ENCODE measurements at regions not wholly inside any gene's neighbourhood (a gene's known extent, or its start where the extent isn't known, plus 50 kb on each side); places are given as distances from the start of the nearest gene placed in this dataset.

- Histone ChIP-seq H3K36me3 (no peaks in the 10 kb centered on the region), H3K4me3 (no peak overlapping the region), H3K27ac (no peak overlapping the region), H3K27me3 (no peaks in the 10 kb centered on the region), H3K4me1 (no peaks in the 10 kb centered on the region), H3K9me3 (no peaks in the 10 kb centered on the region)
- no peak for DNase-seq (ENCODE audit: low spot score in 2 of 2)
- TF ChIP-seq POLR2A (IDR thresholded peaks at IDR 0.05) (no peak), CTCF (IDR thresholded peaks at IDR 0.05) (no peak), POLR2AphosphoS5 (IDR thresholded peaks at IDR 0.05) (no peak)
- intact Hi-C loops (cut with DNase I; ENCODE audit: low total_unique reads) = loop anchor here (1.0 kb wide), 1 partner anchor 20 kb away; no protein-coding TSS in a partner anchor
These were observed 223.1 kb upstream of the ACVR2A start for GRCh38 chr2:147621656-147622197.

- DNase-seq (ENCODE audit: low spot score in 2 of 2) = no peak
- no peaks in the 10 kb centered on the region for H3K36me3 ChIP-seq
- H3K4me3 ChIP-seq = no peak overlapping the region
- H3K27ac ChIP-seq = no peak overlapping the region
- no peaks in the 10 kb centered on the region for H3K27me3 ChIP-seq
- H3K9me3 ChIP-seq = no peaks in the 10 kb centered on the region
- intact Hi-C loops (cut with DNase I; ENCODE audit: low total_unique reads) = no loop called here
- TF ChIP-seq CTCF (IDR thresholded peaks at IDR 0.05) (no peak), POLR2A (IDR thresholded peaks at IDR 0.05) (no peak), POLR2AphosphoS5 (IDR thresholded peaks at IDR 0.05) (no peak)
- H3K4me1 ChIP-seq = no peaks in the 10 kb centered on the region
These were observed 225.0 kb upstream of the ACVR2A start for GRCh38 chr2:147619808-147620207.

GRCh38 chr2:147615726-147616125 lies 229.1 kb upstream of the ACVR2A start:
- no peaks in the 10 kb centered on the region for H3K27me3 ChIP-seq
- H3K9me3 ChIP-seq = no peaks in the 10 kb centered on the region
- no peaks in the 10 kb centered on the region for H3K4me1 ChIP-seq
- no peak for TF ChIP-seq POLR2AphosphoS5 (IDR thresholded peaks at IDR 0.05)
- no peak for TF ChIP-seq POLR2A (IDR thresholded peaks at IDR 0.05)
- no peak for TF ChIP-seq CTCF (IDR thresholded peaks at IDR 0.05)
- no peaks in the 10 kb centered on the region for H3K36me3 ChIP-seq
- no peak for DNase-seq (ENCODE audit: low spot score in 2 of 2)
- no peak overlapping the region for H3K4me3 ChIP-seq
- no peak overlapping the region for H3K27ac ChIP-seq
- intact Hi-C loops (cut with DNase I; ENCODE audit: low total_unique reads) = no loop called here

- Histone ChIP-seq H3K27me3 (no peaks in the 10 kb centered on the region), H3K9me3 (no peaks in the 10 kb centered on the region), H3K4me1 (no peaks in the 10 kb centered on the region), H3K36me3 (no peaks in the 10 kb centered on the region), H3K27ac (no peak overlapping the region), H3K4me3 (no peak overlapping the region)
- TF ChIP-seq POLR2AphosphoS5 (IDR thresholded peaks at IDR 0.05) = no peak
- TF ChIP-seq CTCF (IDR thresholded peaks at IDR 0.05) = no peak
- no peak for TF ChIP-seq POLR2A (IDR thresholded peaks at IDR 0.05)
- no peak for DNase-seq (ENCODE audit: low spot score in 2 of 2)
- intact Hi-C loops (cut with DNase I; ENCODE audit: low total_unique reads) = no loop called here
These were observed 229.8 kb upstream of the ACVR2A start for GRCh38 chr2:147614979-147615470.

GRCh38 chr2:147614471-147614870 lies 230.4 kb upstream of the ACVR2A start:
- no peak for TF ChIP-seq POLR2A (IDR thresholded peaks at IDR 0.05)
- TF ChIP-seq POLR2AphosphoS5 (IDR thresholded peaks at IDR 0.05) = no peak
- no peak for TF ChIP-seq CTCF (IDR thresholded peaks at IDR 0.05)
- intact Hi-C loops (cut with DNase I; ENCODE audit: low total_unique reads) = no loop called here
- no peaks in the 10 kb centered on the region for H3K27me3 ChIP-seq

More at GRCh38 chr2:147614471-147614870, 230.4 kb upstream of the ACVR2A start:
- Histone ChIP-seq H3K9me3 (no peaks in the 10 kb centered on the region), H3K27ac (no peak overlapping the region), H3K36me3 (no peaks in the 10 kb centered on the region), H3K4me1 (no peaks in the 10 kb centered on the region), H3K4me3 (no peak overlapping the region)
- no peak for DNase-seq (ENCODE audit: low spot score in 2 of 2)
